Head of caudate nucleus (tissue), 42 donors: ENCODE measurements at regions not wholly inside any gene's neighbourhood (a gene's known extent, or its start where the extent isn't known, plus 50 kb on each side); places are given as distances from the start of the nearest gene placed in this dataset.
A peak's percentile ranks its signal among the peaks of the same experiment; 100 is the strongest.
"Not testable (repeated sequence)": the region's sequence is repeated elsewhere in the genome, so short reads cannot be mapped to it uniquely, and the experiment has no call there.

Experiments
- DNase-seq, 42 donors: peaks; one replicate each; pipeline versions ENCODE4 v3.0.0 to v3.0.0-alpha.2; 2020 to 2021; ENCODE audit warnings: mixed read lengths in 7 of 42
- intact Hi-C: fragments of 100-400 bp; cut with DNase I; formaldehyde crosslinking; loops from one replicate; pipeline ENCODE4 v1.15.0; 2022

DNA sequence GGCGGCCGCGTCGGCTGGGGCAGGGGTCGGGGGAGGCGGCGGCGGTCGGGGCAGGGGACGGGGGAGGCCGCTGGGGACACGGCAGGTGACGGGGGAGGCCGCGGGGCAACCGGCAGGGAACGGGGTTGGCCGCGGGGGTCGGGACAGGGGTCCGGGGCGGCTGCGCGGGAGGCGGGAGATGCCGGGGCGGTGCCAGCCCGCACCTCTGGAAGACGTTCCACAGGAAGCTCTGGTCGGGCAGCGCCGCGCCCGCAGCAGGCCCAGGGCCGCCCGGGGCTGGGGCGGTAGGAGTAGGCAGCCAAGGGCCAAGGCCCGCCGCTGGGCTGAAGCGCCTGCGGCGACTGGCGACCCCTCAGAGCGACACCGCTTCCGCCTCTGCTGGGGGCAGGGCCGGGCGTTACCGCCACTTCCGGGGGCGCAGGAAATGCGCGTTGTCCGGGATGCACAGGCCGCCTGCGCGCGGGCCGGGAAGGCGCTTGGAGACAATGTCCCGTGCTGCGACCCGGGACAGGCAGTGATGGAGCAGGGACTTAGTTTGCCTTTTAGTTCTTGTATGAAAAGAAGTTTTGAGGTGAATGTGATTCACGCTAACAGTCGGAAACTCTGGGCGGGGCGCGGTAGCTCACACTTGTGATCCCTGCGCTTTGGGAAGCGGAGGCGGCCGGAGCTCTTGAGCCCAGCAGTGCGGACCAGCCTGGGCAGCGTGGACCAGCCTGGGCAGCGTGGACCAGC, 110.0 kb upstream of the LPCAT1 start:
- intact Hi-C loops: no loop called here
- peak; percentile 48 to 93 (median 83) for DNase-seq

DNA sequence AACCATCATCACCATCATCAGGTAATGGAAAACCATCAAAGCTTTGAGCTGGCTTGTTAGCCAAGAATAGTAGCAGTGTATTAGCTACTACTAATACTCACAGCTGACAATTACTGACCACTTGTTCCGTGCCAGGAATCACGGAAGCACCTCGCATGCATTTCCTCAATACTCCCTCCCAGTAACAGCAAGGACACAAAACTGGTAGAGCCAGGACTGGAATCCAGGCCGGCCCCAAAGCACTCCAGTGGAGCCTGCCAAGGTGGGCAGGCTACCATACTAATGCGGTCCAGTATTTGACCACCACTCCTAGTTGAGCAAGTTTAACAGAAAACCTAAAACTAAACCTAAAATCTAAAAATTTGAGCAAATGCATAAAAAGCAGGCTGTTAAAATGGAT, 107.2 kb upstream of the LPCAT1 start:
- DNase-seq: peak in 2 of 42 donors; percentile 17 to 22
- intact Hi-C loops: not testable (repeated sequence)

GRCh38 chr5:1626397-1626796, 102.6 kb upstream of the LPCAT1 start:
- intact Hi-C loops, DNase-seq: not testable (repeated sequence)

- intact Hi-C loops: not testable (repeated sequence)
Measured at GRCh38 chr5:1619531-1619930, 95.8 kb upstream of the LPCAT1 start.

DNA sequence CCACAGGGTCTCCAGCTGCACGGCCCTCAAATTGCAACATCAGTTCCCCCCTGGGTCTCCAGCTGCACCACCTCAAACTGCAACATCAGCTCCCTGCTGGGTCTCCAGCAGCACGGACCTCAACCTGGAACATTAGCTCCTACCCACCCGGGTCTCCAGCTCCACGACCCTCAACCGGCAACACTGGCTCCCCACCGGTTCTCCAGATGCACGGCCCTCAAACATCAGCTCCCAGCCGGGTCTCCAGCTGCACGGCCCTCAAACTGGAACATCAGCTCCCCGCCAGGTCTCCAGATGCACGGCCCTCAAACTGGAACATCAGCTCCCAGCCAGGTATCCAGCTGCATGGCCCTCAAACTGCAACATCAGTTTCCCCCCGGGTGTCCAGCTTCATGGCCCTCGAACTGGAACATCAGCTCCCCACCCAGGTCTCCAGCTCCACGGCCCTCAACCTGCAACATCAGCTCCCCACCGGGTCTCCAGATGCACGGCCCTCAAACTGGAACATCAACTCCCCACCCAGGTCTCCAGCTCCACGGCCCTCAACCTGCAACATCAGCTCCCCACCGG, 94.6 kb upstream of the LPCAT1 start:
- DNase-seq, intact Hi-C loops: not testable (repeated sequence)

More at GRCh38 chr5:1619531-1619930, 95.8 kb upstream of the LPCAT1 start:
- DNase-seq: not testable (repeated sequence)

DNA sequence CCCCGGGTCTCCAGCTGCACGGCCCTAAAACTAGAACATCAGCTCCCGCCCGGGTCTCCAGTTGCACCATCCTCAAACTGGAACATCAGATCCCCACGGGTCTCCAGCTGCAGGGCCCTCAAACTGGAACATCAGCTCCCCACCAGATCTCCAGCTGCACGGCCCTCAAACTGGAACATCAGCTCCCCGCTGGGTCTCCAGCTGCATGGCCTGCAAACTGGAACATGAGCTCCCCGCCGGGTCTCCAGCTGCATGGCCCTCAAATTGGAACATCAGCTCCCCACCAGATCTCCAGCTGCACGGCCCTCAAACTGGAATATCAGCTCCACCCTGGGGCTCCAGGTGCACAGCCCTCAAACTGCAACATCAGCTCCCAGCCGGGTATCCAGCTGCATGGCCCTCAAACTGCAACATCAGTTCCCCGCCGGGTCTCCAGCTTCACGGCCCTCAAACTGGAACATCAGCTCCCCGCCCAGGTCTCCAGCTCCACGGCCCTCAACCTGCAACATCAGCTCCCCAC, 93.5 kb upstream of the LPCAT1 start:
- DNase-seq, intact Hi-C loops: not testable (repeated sequence)

GRCh38 chr5:1613515-1613914, 89.8 kb upstream of the LPCAT1 start:
- peak in 23 of 42 donors; percentile 14 to 69 (median 40) for DNase-seq
- intact Hi-C loops: not testable (repeated sequence)

DNA sequence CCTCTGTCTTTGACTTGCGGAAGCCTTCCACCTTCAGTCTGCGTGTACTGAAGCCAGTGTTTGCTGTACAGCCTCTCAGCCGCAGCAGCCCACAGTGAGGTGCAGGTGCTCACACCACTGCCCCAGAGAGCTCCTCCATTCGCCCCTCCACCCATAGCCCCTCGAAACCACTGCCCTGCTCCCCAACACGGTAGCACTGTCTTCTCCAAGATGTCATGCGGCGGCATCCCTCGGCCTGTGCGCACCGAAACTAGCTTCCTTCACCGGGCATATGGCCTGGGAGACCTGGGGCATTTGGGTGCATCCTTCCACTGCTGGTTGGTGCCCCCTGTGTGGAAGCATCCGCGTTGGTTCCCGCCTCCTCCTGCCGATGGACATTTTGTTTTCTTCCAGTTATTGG, 86.8 kb upstream of the LPCAT1 start:
- DNase-seq, intact Hi-C loops: not testable (repeated sequence)

DNA sequence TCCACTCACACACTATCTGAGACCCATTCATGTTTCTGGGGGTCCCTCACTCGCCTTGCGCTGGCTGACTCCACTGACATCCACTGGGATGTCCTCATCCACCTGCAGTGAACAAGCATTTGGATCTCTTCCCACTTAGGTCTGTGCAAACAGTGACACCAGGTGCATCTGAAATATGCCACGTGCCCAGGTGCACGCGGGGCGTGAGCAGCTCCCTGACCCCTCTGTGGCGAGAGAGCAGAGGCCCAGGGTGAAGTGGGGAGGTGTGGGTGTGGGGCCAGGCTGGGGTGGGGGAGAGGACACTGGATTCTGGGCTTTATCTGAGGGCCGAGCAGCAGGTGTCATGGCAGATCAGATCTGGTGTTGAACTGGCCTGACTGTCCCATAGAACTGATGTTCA, 85.4 kb upstream of the LPCAT1 start:
- DNase-seq, intact Hi-C loops: not testable (repeated sequence)

DNA sequence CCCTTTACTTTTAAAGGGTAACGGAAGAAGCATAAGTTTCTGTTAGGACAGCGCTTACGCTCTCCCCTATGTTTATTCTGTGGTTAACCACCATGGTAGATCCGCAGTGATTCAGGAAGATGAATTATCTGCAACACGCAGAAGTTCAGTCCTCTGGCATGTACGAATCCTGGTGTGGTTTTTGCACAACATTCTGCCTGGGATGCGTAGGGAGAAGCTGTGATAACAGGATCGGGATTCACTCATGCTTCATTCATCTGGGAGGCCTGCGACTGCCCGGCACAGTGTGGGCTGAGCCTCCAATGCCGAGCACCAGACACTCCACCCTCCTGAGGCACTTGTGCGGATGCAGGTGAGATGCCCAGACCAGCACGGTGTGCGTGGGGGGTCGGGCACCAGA, 84.6 kb upstream of the LPCAT1 start:
- intact Hi-C loops, DNase-seq: not testable (repeated sequence)

GRCh38 chr5:1606951-1607350, 83.2 kb upstream of the LPCAT1 start:
- intact Hi-C loops, DNase-seq: not testable (repeated sequence)

DNA sequence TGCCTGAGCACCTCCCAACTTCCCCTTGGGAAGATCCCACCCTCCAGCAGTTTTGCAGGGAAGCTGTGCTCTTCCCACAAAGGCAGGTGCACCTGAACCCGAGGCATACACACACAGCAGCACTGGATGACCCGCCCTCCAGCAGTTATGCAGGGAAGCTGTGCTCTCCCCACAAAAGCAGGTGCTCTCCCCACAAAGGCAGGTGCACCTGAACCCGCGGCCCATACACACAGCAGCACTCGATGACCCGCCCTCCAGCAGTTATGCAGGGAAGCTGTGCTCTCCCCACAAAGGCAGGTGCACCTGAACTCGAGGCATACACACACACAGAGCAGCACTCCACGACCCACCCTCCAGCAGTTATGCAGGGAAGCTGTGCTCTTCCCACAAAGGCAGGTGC, 80.2 kb upstream of the LPCAT1 start:
- intact Hi-C loops, DNase-seq: not testable (repeated sequence)

- intact Hi-C loops, DNase-seq: not testable (repeated sequence)
Measured at GRCh38 chr5:1601565-1601964, 77.8 kb upstream of the LPCAT1 start.

- DNase-seq: peak in 2 of 42 donors; percentile 10 to 25
- intact Hi-C loops: not testable (repeated sequence)
Measured at GRCh38 chr5:1598950-1599737, 75.4 kb upstream of the LPCAT1 start.

GRCh38 chr5:1597093-1597473, 73.3 kb upstream of the LPCAT1 start:
- intact Hi-C loops, DNase-seq: not testable (repeated sequence)

DNA sequence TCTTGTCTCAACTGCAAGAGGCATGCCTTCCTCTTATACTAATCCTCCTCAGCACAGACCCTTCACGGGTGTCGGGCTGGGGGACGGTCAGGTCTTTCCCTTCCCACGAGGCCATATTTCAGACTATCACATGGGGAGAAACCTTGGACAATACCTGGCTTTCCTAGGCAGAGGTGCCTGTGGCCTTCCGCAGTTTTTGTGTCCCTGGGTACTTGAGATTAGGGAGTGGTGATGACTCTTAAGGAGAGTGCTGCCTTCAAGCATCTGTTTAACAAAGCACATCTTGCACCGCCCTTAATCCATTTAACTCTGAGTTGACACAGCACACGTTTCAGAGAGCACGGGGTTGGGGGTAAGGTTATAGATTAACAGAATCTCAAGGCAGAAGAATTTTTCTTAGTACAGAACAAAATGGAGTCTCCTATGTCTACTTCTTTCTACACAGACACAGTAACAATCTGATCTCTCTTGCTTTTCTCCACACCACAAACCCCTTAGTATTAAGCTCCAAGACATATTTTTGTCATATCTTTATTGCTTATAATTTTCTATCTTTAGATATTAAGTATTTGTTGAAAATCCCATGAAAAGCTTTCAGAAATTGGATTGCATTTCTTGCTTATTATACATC, 72.8 kb upstream of the LPCAT1 start:
- DNase-seq, intact Hi-C loops: not testable (repeated sequence)

GRCh38 chr5:1594357-1595106, 70.8 kb upstream of the LPCAT1 start:
- peak; percentile 32 to 93 (median 79) for DNase-seq
- intact Hi-C loops: no loop called here

DNA sequence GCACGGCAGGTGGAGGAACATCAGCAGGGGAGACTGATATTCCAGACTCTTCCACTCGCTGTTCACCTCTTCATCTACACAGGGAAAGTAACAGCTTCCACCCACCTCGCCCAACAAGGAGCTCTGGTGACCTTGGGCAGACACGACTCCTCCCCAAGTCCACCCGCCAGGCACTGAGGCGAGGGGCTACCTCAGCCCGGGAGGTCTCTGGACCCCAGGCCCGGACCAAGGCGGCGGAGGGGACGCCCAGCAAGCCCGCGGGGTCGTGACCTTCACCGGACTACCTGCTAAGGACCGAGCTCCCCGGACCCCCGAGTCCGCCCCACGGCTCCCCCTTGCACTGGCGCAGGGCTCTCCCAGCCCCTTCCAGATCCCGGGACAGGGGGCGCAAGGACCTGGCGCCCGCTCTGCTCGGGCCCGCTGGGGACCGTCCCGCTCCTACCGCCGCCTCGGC, 70.2 kb upstream of the LPCAT1 start:
- intact Hi-C loops: no loop called here
- DNase-seq: peak in 7 of 42 donors; percentile 4 to 37 (median 12)
